ENCODE measurements at regions not wholly inside any gene's neighbourhood (a gene's known extent, or its start where the extent isn't known, plus 50 kb on each side); places are given as distances from the start of the nearest gene placed in this dataset.

DNA sequence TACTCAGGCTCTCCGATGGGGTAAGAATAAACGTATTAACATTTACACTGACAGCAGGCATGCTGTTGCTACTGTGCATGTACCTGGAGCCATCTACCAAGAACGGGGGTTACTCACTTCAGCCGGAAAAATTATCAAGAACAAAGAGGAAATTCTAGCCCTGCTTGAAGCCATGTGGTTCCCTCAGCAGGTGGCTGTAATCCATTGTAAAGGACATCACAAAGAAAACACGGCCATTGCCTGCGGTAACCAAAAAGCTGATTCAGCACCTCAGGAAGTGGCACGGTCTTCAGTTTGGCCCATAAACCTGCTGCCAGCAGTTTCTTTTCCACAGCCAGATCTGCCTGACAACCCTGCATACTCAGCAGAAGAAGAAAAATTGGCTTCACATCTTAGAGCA is 925.5 kb upstream of the AMELY start:
- TF ChIP-seq CTCF (IDR thresholded peaks at IDR 0.05 in 8 of 11, conservative IDR thresholded peaks at IDR 0.05 in 3 of 11): no peak
- no peak for TF ChIP-seq POLR2A (IDR thresholded peaks at IDR 0.05)
- TF ChIP-seq POLR2AphosphoS5 (IDR thresholded peaks at IDR 0.05): no peak
